AG10803 (cell line): ENCODE measurements at regions not wholly inside any gene's neighbourhood (a gene's known extent, or its start where the extent isn't known, plus 50 kb on each side); places are given as distances from the start of the nearest gene placed in this dataset.
"Not testable (repeated sequence)": the region's sequence is repeated elsewhere in the genome, so short reads cannot be mapped to it uniquely, and the experiment has no call there.

ENCODE experiments used
- DNase-seq: peaks from one replicate; pipeline ENCODE4 v3.0.0; 2010; ENCODE audit warnings: low read depth
- H3K4me3 ChIP-seq: 2 replicates; pipeline ENCODE4 v1.5.1; 2011; ENCODE audit warnings: mild to moderate bottlenecking, low read length, control low read depth
- TF ChIP-seq, protein P1 (sequence below): conservative IDR thresholded peaks from 2 replicates; pipeline ENCODE4 v1.5.1; 2011; ENCODE audit warnings: mild to moderate bottlenecking, low read length, control low read depth, inconsistent platforms

DNA sequence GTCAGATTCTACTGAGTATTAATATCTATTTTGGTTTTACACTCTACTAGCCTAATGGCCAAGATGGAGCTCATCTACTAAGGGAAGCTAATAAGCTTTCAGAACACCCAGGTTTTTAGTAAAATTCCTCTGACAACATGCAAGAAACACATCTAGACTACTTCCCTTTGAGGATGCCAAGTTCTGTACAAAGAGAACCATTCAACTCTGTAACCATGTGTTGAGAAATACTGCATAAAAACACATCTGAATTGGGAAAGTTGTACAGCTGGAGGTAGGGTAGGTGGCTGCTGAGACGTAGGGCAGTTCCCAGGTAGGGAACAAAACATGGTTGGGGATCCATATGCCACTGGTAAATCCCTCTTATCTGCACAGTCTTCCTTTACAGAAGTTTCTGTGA lies 66.2 kb downstream of the SC5D start:
- TF ChIP-seq, protein P1, sequence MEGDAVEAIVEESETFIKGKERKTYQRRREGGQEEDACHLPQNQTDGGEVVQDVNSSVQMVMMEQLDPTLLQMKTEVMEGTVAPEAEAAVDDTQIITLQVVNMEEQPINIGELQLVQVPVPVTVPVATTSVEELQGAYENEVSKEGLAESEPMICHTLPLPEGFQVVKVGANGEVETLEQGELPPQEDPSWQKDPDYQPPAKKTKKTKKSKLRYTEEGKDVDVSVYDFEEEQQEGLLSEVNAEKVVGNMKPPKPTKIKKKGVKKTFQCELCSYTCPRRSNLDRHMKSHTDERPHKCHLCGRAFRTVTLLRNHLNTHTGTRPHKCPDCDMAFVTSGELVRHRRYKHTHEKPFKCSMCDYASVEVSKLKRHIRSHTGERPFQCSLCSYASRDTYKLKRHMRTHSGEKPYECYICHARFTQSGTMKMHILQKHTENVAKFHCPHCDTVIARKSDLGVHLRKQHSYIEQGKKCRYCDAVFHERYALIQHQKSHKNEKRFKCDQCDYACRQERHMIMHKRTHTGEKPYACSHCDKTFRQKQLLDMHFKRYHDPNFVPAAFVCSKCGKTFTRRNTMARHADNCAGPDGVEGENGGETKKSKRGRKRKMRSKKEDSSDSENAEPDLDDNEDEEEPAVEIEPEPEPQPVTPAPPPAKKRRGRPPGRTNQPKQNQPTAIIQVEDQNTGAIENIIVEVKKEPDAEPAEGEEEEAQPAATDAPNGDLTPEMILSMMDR: no peak
- no peak overlapping the region for H3K4me3 ChIP-seq
- no peak for DNase-seq

DNA sequence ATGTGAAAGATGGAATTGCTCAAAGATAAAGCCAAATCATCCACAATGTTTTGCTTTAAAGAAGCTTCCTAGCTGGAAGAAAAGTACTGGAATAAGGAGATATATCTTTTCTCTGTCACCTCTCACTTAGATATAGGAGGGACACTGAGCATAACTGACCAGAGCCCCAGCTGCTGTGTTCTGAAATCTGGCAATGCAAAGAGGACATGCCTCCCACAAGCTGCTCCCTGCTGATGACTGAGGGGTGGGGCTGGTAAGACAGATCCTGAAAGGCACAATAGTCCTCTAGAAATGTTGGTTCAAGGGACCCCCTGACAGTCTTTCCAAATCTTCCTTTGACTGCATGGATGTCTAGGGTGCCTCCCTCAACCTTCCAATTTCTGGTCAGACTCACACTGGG lies 67.0 kb downstream of the SC5D start:
- H3K4me3 ChIP-seq: no peak overlapping the region
- TF ChIP-seq, protein P1: no peak
- DNase-seq: no peak

DNA sequence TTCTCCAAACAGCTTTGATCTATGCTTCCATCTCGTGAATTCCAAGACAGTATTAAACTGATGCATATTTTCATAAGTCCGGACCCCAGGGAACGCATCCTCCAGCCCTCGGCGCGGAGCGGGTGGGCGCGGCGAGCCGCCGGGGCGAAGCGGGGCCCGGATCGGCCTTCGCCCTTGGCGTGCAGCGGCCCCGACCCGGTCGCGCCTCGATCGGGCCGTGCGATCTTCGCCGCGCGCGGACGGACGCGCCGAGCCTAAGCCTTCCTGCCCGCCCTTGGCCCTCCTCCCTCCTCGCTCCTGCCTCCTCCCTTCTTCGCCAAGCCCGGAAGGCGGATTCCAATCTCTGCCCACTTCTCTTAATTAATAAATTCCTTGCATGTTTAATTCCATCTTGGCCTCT lies 70.4 kb downstream of the SC5D start:
- DNase-seq, H3K4me3 ChIP-seq: not testable (repeated sequence)

DNA sequence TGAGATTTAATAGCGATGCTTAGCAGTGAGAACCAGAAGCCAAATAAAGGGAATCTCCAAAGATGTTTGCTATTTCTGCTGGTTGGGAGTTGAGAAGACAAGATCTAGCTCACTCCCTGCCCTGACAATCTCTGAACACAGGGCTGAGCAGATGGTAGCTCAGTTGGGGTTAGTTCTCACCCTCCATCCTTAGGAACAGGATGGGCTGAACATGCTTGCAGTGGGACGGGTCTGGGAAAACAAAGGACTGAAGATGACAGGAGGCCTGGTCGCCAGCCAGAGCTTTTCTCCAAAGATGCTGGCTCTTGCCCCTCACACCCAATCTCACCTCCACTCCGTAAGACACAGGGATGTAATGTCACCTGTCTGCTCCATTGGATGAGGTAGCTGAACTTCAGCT lies 72.7 kb downstream of the SC5D start:
- no peak overlapping the region for H3K4me3 ChIP-seq
- no peak for DNase-seq
- TF ChIP-seq, protein P1: no peak

DNA sequence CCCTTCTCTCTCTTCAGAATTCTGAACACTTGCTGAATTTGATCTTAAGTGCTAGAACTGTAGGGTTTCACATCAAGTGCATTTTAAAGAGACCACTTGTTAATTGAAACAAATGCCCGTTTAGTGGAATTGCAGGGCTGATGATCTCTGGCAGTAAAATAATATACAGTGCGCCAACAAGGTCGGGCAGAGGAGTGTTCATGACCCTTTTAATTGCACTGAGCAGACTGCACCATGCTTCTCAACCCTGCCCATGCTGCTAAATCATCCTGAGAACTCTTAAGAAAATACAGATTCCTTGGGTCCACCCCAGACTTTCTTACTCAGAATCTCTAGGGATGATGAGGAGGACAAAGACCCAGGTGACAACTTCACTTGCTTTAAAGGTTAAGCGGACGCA lies 73.5 kb downstream of the SC5D start:
- DNase-seq: no peak
- TF ChIP-seq, protein P1: no peak
- H3K4me3 ChIP-seq: no peak overlapping the region

DNA sequence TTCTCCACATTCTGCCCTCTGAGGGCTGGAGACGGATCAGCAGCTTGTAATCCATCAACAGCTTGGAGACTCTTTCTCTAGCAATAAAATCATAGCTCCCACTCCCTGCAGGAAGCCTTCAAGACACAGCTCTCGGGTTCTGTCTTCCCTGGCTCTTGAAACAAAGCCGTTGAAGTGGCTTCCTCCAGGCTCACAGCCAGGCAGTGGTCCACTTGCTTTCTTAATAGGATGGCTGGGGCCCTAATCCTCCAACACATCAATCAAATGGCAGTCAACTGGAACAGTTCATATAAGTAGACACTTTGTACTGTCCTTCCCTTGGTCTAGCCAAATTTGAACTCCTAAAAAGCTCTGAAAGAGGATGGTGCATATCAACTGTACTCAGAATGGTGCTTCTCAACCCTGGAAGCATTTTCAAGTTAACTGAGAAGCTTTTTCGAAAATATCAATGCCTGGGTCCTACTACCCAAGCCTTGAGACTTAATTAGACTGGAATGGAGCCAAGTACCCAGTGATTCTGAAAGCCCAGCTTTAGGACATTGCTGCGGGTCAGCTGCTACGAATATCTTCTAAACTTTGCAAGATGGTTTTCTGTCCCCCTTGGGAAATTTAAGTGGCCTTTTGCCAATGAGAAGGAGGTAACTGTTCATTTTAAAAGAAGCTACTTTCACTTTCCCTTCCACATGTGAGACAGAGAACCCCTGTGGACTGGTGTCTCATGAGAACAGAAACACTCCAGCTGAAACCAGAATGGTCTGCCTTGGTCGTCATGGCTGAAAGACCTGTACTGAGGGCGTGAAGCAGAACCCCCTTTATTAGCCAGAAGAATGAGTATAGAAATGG lies 74.7 kb downstream of the SC5D start:
- TF ChIP-seq, protein P1: no peak
- DNase-seq: peak; percentile 7
- H3K4me3 ChIP-seq: no peak overlapping the region

DNA sequence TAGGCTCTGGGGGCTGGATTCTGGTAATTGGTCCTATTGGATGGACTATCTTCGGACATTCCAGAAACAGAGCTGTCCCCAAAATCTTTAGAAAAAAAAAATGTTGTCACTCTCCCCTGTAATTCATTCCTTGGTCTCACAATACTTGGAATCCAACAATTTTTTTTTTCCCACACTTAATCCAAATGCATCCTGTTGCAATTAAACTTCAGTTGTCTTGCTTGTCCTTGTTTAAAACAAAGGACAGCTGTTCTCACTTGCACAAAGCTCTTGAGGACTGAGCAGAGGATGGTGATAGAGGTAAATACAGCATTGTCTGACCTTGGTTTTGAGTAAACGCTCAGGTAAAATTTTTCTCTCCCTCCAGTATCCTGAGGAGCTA lies 75.3 kb downstream of the SC5D start:
- TF ChIP-seq, protein P1: no peak
- H3K4me3 ChIP-seq: no peak overlapping the region
- DNase-seq: no peak
